Heart left ventricle (tissue), 16 donors: ENCODE measurements at regions not wholly inside any gene's neighbourhood (a gene's known extent, or its start where the extent isn't known, plus 50 kb on each side); places are given as distances from the start of the nearest gene placed in this dataset.

Experiments used
- ATAC-seq, 4 donors: fragments of 200-7000 bp; cut with Tn5 transposase; one replicate each; pipeline ENCODE4 v1.9.1; 2020 to 2022; ENCODE audit warnings: moderate library complexity in 4 of 4, mild to moderate bottlenecking in 3 of 4, moderate number of reproducible peaks in 1 of 4
- DNase-seq, 5 donors: peaks; one replicate each; pipeline ENCODE4 v3.0.0-alpha.2; 2020
- H3K27ac ChIP-seq, 12 donors: fragments of 200-600 bp; sonication (generic) in 4 of 12; one replicate each; pipeline versions ENCODE4 v1.5.0 to v1.8.0; 2016 to 2022; ENCODE audit warnings: mild to moderate bottlenecking in 2 of 12
- H3K27me3 ChIP-seq, 9 donors: fragments of 200-600 bp; sonication (generic) in 2 of 9; one replicate each; pipeline versions ENCODE4 v1.5.1 to v1.8.0; 2016 to 2022; ENCODE audit warnings: mild to moderate bottlenecking in 3 of 9
- H3K36me3 ChIP-seq, 9 donors: fragments of 200-600 bp; sonication (generic) in 2 of 9; one replicate each; pipeline versions ENCODE4 v1.5.0 to v1.8.0; 2018 to 2022; ENCODE audit warnings: mild to moderate bottlenecking in 2 of 9
- H3K4me1 ChIP-seq, 12 donors: fragments of 200-600 bp; sonication (generic) in 4 of 12; one replicate each; pipeline versions ENCODE4 v1.5.0 to v1.8.0; 2016 to 2022; ENCODE audit warnings: mild to moderate bottlenecking in 3 of 12
- H3K4me3 ChIP-seq, 12 donors: fragments of 200-600 bp; sonication (generic) in 4 of 12; one replicate each; pipeline versions ENCODE4 v1.5.0 to v1.8.0; 2017 to 2022; ENCODE audit warnings: mild to moderate bottlenecking in 9 of 12, moderate library complexity in 4 of 12
- H3K9me3 ChIP-seq, 12 donors: fragments of 200-600 bp; sonication (generic) in 4 of 12; one replicate each; pipeline versions ENCODE4 v1.5.0 to v1.8.0; 2016 to 2022; ENCODE audit warnings: mild to moderate bottlenecking in 1 of 12
- POLR2A ChIP-seq, 2 donors: fragments of 450-650 bp; IDR thresholded peaks; one replicate each; pipeline ENCODE4 v1.6.1; 2017; ENCODE audit warnings: antibody characterized with exemption in 2 of 2, mild to moderate bottlenecking in 2 of 2, moderate library complexity in 2 of 2
- WGBS, 4 donors: extraction: QIAGEN DNeasy Blood & Tissue Kit in 2 of 4; methylation state at CpG; one replicate each; pipeline versions ENCODE4 v1.1.5 to v1.1.7; 2013 to 2018; 5-methylcytosine and 5-hydroxymethylcytosine counted together
- intact Hi-C, 10 donors: fragments of 100-400 bp; cut with DNase I; formaldehyde crosslinking; loops; one replicate each; pipeline versions ENCODE4 v1.11.1 to v1.14.2; 2022
- TF ChIP-seq, protein P1 (sequence below), 12 donors: fragments of 200-600 bp; sonication (generic) in 4 of 12; IDR thresholded peaks; one replicate each; pipeline versions ENCODE4 v1.5.0 to v1.8.0; 2018 to 2022; ENCODE audit warnings: antibody characterized with exemption in 12 of 12, mild to moderate bottlenecking in 5 of 12
- donor health status: ischemic (EF 13 %, LVEDD 7.1; RV severe dilation, severe dysfunction).
- donor health status: healthy with polysubstance abuse.
- donor health status: DM: no; HTN: yes; CAD: no.
- donor health status: DM: no; HTN: no; CAD: no.
- donor health status: ischemic (EF 25% LVEDD 6.9; RV normal size, moderate dysfunction).
- donor health status: ischemic (EF 25% LVEDD 5.7; RV mildly dilated, moderate dysfunction).
- donor health status: healthy.
- donor health status: DM: yes; HTN: yes; CAD: no.
- donor health status: ischemic (EF 35%, LVEDD 5.7; RV mildly dilated, moderate dysfunction).
- donor health status: nonischemic (EF 11% LVEDD 7.7; RV severe dilation, severe dysfunction).
- donor health status: DM: yes; HTN: yes; CAD: no.
- donor health status: PGD.
- donor health status: ischemic (EF 29% LVEDD 5.4; RV normal size, mild dysfunction).
- donor health status: nonischemic (EF 23%, LVEDD 6.1; RV moderate dilation, normal function).

DNA sequence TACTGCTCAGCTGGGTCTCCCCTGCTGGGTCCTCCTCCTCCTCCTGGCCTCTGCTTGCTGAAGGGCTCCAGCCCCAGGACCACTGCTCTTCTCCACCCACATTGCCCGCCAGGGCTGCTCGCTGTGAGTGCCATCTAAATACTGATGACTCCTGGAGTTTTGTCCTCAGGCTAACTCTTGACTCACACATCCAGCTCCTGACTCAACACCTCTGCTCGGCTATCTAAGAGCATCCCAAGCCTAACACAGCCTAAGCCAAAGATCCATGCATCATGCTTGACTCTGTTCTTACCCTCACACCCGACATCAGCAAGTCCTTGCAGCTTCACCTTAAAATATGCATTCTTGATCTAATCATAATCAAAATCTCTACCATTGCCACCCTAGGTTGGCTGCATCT, 260.2 kb downstream of the KLF13 start:
- no peak overlapping the region for H3K27ac ChIP-seq
- DNase-seq (no peak), ATAC-seq (peak in 1 of 4 donors; percentile 22)
- H3K9me3 ChIP-seq = peaks cover 0 to 14% (median 1%) of the 10 kb centered on the region in 12 donors
- intact Hi-C loops = no loop called here
- no peak overlapping the region for H3K4me3 ChIP-seq
- H3K4me1 ChIP-seq = no peaks in the 10 kb centered on the region
- H3K36me3 ChIP-seq = no peaks in the 10 kb centered on the region
- no peaks in the 10 kb centered on the region for H3K27me3 ChIP-seq
- 92 to 95% (median 92%) methylated on average over 4 of the region's 4 CpGs for WGBS, 4 donors
- TF ChIP-seq POLR2A (IDR thresholded peaks at IDR 0.05) = no peak
- TF ChIP-seq, protein P1, sequence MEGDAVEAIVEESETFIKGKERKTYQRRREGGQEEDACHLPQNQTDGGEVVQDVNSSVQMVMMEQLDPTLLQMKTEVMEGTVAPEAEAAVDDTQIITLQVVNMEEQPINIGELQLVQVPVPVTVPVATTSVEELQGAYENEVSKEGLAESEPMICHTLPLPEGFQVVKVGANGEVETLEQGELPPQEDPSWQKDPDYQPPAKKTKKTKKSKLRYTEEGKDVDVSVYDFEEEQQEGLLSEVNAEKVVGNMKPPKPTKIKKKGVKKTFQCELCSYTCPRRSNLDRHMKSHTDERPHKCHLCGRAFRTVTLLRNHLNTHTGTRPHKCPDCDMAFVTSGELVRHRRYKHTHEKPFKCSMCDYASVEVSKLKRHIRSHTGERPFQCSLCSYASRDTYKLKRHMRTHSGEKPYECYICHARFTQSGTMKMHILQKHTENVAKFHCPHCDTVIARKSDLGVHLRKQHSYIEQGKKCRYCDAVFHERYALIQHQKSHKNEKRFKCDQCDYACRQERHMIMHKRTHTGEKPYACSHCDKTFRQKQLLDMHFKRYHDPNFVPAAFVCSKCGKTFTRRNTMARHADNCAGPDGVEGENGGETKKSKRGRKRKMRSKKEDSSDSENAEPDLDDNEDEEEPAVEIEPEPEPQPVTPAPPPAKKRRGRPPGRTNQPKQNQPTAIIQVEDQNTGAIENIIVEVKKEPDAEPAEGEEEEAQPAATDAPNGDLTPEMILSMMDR (IDR thresholded peaks at IDR 0.05) = no peak

- intact Hi-C loops = no loop called here
Observed at GRCh38 chr15:31587583-31587982, 260.9 kb downstream of the KLF13 start.

GRCh38 chr15:31590609-31591008, 264.0 kb downstream of the KLF13 start:
- no peak for ATAC-seq
- no peak for TF ChIP-seq POLR2A (IDR thresholded peaks at IDR 0.05)
- TF ChIP-seq, protein P1 (IDR thresholded peaks at IDR 0.05) = no peak
- Histone ChIP-seq H3K27ac (no peak overlapping the region), H3K4me3 (no peak overlapping the region), H3K27me3 (no peaks in the 10 kb centered on the region), H3K9me3 (no peaks in the 10 kb centered on the region), H3K36me3 (no peaks in the 10 kb centered on the region), H3K4me1 (no peaks in the 10 kb centered on the region)
- no peak for DNase-seq
- intact Hi-C loops = no loop called here
- 57 to 68% (median 59%) methylated on average over 4 of the region's 4 CpGs for WGBS, 4 donors

More at GRCh38 chr15:31587583-31587982, 260.9 kb downstream of the KLF13 start:
- H3K4me1 ChIP-seq = no peaks in the 10 kb centered on the region
- no peaks in the 10 kb centered on the region for H3K27me3 ChIP-seq
- peaks cover 0 to 7% (median 0%) of the 10 kb centered on the region in 12 donors for H3K9me3 ChIP-seq
- DNase-seq (no peak), ATAC-seq (no peak)
- no peaks in the 10 kb centered on the region for H3K36me3 ChIP-seq
- H3K4me3 ChIP-seq = no peak overlapping the region
- WGBS, 4 donors = 89 to 92% (median 90%) methylated on average over 4 of the region's 4 CpGs
- no peak overlapping the region for H3K27ac ChIP-seq
- TF ChIP-seq, protein P1 (IDR thresholded peaks at IDR 0.05) = no peak
- TF ChIP-seq POLR2A (IDR thresholded peaks at IDR 0.05) = no peak

DNA sequence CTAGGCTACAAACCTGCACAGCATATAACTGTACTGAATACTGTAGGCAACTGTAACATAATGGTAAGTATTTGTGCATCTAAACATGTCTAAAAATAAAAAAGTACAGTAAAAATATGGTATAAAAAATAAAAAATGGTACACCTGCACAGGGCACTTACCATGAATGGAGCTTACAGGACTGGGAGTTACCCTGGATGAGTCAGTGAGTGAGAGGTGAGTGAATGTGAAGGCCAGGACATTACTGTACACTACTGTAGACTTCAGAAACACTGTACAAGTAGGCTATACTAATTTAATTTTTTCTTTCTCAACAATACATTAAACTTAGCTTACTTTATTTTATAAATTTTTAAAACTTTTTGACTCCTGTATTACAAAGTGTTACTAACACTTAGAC, 265.3 kb downstream of the KLF13 start:
- H3K27me3 ChIP-seq = no peaks in the 10 kb centered on the region
- no peaks in the 10 kb centered on the region for H3K36me3 ChIP-seq
- H3K27ac ChIP-seq = no peak overlapping the region
- DNase-seq (no peak), ATAC-seq (no peak)
- no peaks in the 10 kb centered on the region for H3K4me1 ChIP-seq
- no peak overlapping the region for H3K4me3 ChIP-seq
- intact Hi-C loops = no loop called here
- TF ChIP-seq POLR2A (IDR thresholded peaks at IDR 0.05) = no peak
- TF ChIP-seq, protein P1 (IDR thresholded peaks at IDR 0.05) = no peak
- no peaks in the 10 kb centered on the region for H3K9me3 ChIP-seq
